Neural progenitor cell (in vitro differentiated cells): ENCODE measurements at regions not wholly inside any gene's neighbourhood (a gene's known extent, or its start where the extent isn't known, plus 50 kb on each side); places are given as distances from the start of the nearest gene placed in this dataset.

Experiments used
- CTCF ChIP-seq: fragments of 200-600 bp; sonication (generic); IDR thresholded peaks from 2 replicates; pipeline ENCODE4 v1.5.1; 2017; ENCODE audit warnings: antibody characterized with exemption, mild to moderate bottlenecking
- EZH2 ChIP-seq: fragments of 200-600 bp; sonication (generic); IDR thresholded peaks from 2 replicates; pipeline ENCODE4 v1.6.1; 2017; ENCODE audit warnings: antibody characterized with exemption, mild to moderate bottlenecking, moderate library complexity
- EZH2phosphoT487 ChIP-seq: fragments of 200-600 bp; sonication (generic); IDR thresholded peaks from 2 replicates; pipeline ENCODE4 v1.6.1; 2017; ENCODE audit warnings: antibody characterized with exemption

- TF ChIP-seq CTCF, result no peak
- TF ChIP-seq EZH2phosphoT487, result no peak
- no peak for TF ChIP-seq EZH2
Measured at GRCh38 chr7:30212701-30213111, 71.7 kb upstream of the ZNRF2 start.
